GM12878 (cell line): ENCODE measurements at regions not wholly inside any gene's neighbourhood (a gene's known extent, or its start where the extent isn't known, plus 50 kb on each side); places are given as distances from the start of the nearest gene placed in this dataset.

Source experiments
- ATAC-seq: fragments of 200-7000 bp; cut with Tn5 transposase; 3 replicates; pipeline ENCODE4 v1.9.1; 2020; ENCODE audit warnings: mild to moderate bottlenecking, moderate library complexity
- BruUV-seq: library from RNA; stranded (reverse); fragments of 400-500 nt; replicated peaks from 2 replicates; lab custom pipeline; 2021; lab: Mats Ljungman, UMichigan
- CTCF ChIA-PET: fragments of 300-600 bp; sonication (Branson Sonifier 250); formaldehyde crosslinking; extraction: SDS; loops from one replicate; lab custom pipeline; 2021; ENCODE audit warnings: inconsistent platforms; lab: Yijun Ruan, JAX
- POLR2A ChIA-PET: fragments of 350-600 bp; formaldehyde crosslinking; extraction: SDS; loops from one replicate; lab custom pipeline; 2021; ENCODE audit warnings: inconsistent platforms; lab: Charles Lee
- RAD21 ChIA-PET: fragments of 300-600 bp; sonication (Branson Sonifier 250); formaldehyde crosslinking; loops from one replicate; lab custom pipeline; 2023; ENCODE audit warnings: antibody characterized with exemption; ENCODE audit not compliant: unreplicated experiment; lab: Charles Lee
- SMC1A ChIA-PET: fragments of 300-600 bp; sonication (Branson Sonifier 250); formaldehyde crosslinking; loops from one replicate; lab custom pipeline; 2023; ENCODE audit not compliant: unreplicated experiment, uncharacterized antibody; lab: Charles Lee
- DNase-seq: peaks from one replicate; pipeline ENCODE4 v3.0.0-alpha.2; 2011; ENCODE audit warnings: low read depth, low spot score
- FAIRE-seq: peaks from 3 replicates; lab custom pipeline; 2011; peaks lifted over from hg19 to GRCh38; lab: Jason Lieb, UNC
- H2AFZ ChIP-seq: 2 replicates; pipeline ENCODE4 v1.6.0; 2011; ENCODE audit warnings: low read depth, low read length, control low read depth; ENCODE audit not compliant: control insufficient read depth
- H3K27ac ChIP-seq: 2 replicates; pipeline ENCODE4 v1.5.1; 2011; ENCODE audit warnings: control low read depth; ENCODE audit not compliant: control insufficient read depth, insufficient read depth
- H3K27me3 ChIP-seq, 2 experiments: replicated peaks in 1 of 2; 2 replicates each; pipeline versions ENCODE4 v1.6.0 to v1.6.1; 2011; ENCODE audit warnings: low read length in 1 of 2; ENCODE audit not compliant: control insufficient read depth in 2 of 2, insufficient read depth in 2 of 2
- H3K36me3 ChIP-seq, 2 experiments: 2 replicates each; pipeline ENCODE4 v1.5.1; 2011; ENCODE audit warnings: low read length in 1 of 2; ENCODE audit not compliant: control insufficient read depth in 2 of 2, insufficient read depth in 2 of 2
- H3K4me1 ChIP-seq: 2 replicates; pipeline ENCODE4 v1.6.1; 2011; ENCODE audit warnings: mild to moderate bottlenecking, low read length, moderate library complexity, mixed read lengths; ENCODE audit not compliant: control insufficient read depth, insufficient read depth
- H3K4me2 ChIP-seq: 2 replicates; pipeline ENCODE4 v1.6.0; 2011; ENCODE audit warnings: control low read depth; ENCODE audit not compliant: control insufficient read depth, insufficient read depth
- H3K4me3 ChIP-seq: fragments of 200-600 bp; sonication (generic); 2 replicates; pipeline ENCODE4 v1.5.1; 2016
- H3K79me2 ChIP-seq: 2 replicates; pipeline ENCODE4 v1.6.0; 2011; ENCODE audit warnings: low read length; ENCODE audit not compliant: control insufficient read depth, insufficient read depth
- H3K9ac ChIP-seq: 2 replicates; pipeline ENCODE4 v1.8.0; 2011; ENCODE audit warnings: low read length, control low read depth, mixed read lengths; ENCODE audit not compliant: control insufficient read depth, insufficient read depth
- H3K9me3 ChIP-seq: replicated peaks from 3 replicates; pipeline ENCODE4 v1.5.1; 2011; ENCODE audit warnings: mild to moderate bottlenecking, low read length; ENCODE audit not compliant: control insufficient read depth, insufficient read depth
- H4K20me1 ChIP-seq: 2 replicates; pipeline ENCODE4 v1.6.0; 2011; ENCODE audit not compliant: control insufficient read depth, insufficient read depth
- ATF3 ChIP-seq: IDR thresholded peaks from 2 replicates; pipeline ENCODE4 v1.6.1; 2011; ENCODE audit warnings: low read depth, mild to moderate bottlenecking, low read length, moderate library complexity, borderline replicate concordance; ENCODE audit errors: extremely low read depth
- E4F1 ChIP-seq: fragments of 450-650 bp; IDR thresholded peaks from 2 replicates; pipeline ENCODE4 v1.6.1; 2018; ENCODE audit warnings: borderline replicate concordance, mild to moderate bottlenecking; ENCODE audit not compliant: partially characterized antibody
- FOXK2 ChIP-seq: fragments of 450-650 bp; IDR thresholded peaks from 2 replicates; pipeline ENCODE4 v1.6.1; 2017; ENCODE audit warnings: mild to moderate bottlenecking, moderate library complexity
- GATAD2B ChIP-seq: fragments of 450-650 bp; conservative IDR thresholded peaks from 2 replicates; pipeline ENCODE4 v1.6.1; 2017; ENCODE audit warnings: low read depth, mild to moderate bottlenecking, moderate library complexity
- KAT2A ChIP-seq: conservative IDR thresholded peaks from 2 replicates; pipeline ENCODE4 v1.6.1; 2011; ENCODE audit warnings: low read depth, low read length; ENCODE audit not compliant: control insufficient read depth
- MLLT1 ChIP-seq: fragments of 450-650 bp; IDR thresholded peaks from 2 replicates; pipeline ENCODE4 v1.6.1; 2016; ENCODE audit warnings: mild to moderate bottlenecking
- MTA2 ChIP-seq: fragments of 450-650 bp; IDR thresholded peaks from 2 replicates; pipeline ENCODE4 v1.6.1; 2016; ENCODE audit warnings: low read depth, mild to moderate bottlenecking, moderate library complexity
- PRDM15 ChIP-seq: fragments of 450-650 bp; formaldehyde crosslinking; IDR thresholded peaks from 2 replicates; pipeline ENCODE4 v1.4.0; 2020; ENCODE audit warnings: mild to moderate bottlenecking, moderate library complexity
- SP1 ChIP-seq: IDR thresholded peaks from one replicate; pipeline ENCODE4 v1.6.1; 2011; ENCODE audit warnings: low read depth, low read length
- STAT1 ChIP-seq: fragments of 450-650 bp; conservative IDR thresholded peaks from 2 replicates; pipeline ENCODE4 v1.6.1; 2014; ENCODE audit warnings: antibody characterized with exemption, mild to moderate bottlenecking
- SUPT20H ChIP-seq: IDR thresholded peaks from 2 replicates; pipeline ENCODE4 v1.6.1; 2011; ENCODE audit warnings: low read depth, mild to moderate bottlenecking, low read length, moderate library complexity, borderline replicate concordance; ENCODE audit not compliant: control insufficient read depth
- USF2 ChIP-seq: IDR thresholded peaks from 2 replicates; pipeline ENCODE4 v1.6.1; 2011; ENCODE audit warnings: low read depth, low read length, improper control_type of control experiment, borderline replicate concordance
- ZNF274 ChIP-seq: IDR thresholded peaks from one replicate; pipeline ENCODE4 v1.8.0; 2011; ENCODE audit not compliant: insufficient read length, insufficient read depth
- ZNF622 ChIP-seq: fragments of 450-650 bp; IDR thresholded peaks from 2 replicates; pipeline ENCODE4 v1.6.1; 2017; ENCODE audit warnings: mild to moderate bottlenecking, inconsistent platforms
- WGBS: methylation state at CpG from one replicate; pipeline ENCODE4 v1.1.6; 2016; ENCODE audit warnings: low lambda C conversion rate; ENCODE audit not compliant: insufficient replicate concordance, insufficient coverage; ENCODE audit errors: missing lambda C conversion rate; 5-methylcytosine and 5-hydroxymethylcytosine counted together
- in situ Hi-C: fragments of 300-500 bp; cut with MboI; formaldehyde crosslinking; loops from 9 replicates; pipeline ENCODE4 v1.14.3; 2018; ENCODE audit warnings: mixed read lengths
- intact Hi-C: fragments of 100-400 bp; cut with micrococcal nuclease; formaldehyde crosslinking; loops from one replicate; pipeline ENCODE4 v1.14.2; 2022; ENCODE audit not compliant: unreplicated experiment

- Histone ChIP-seq H3K4me2 (no peak overlapping the region), H3K9ac (no peak overlapping the region), H3K27me3 (no peaks in the 10 kb centered on the region), H3K79me2 (no peaks in the 10 kb centered on the region), H3K4me1 (no peaks in the 10 kb centered on the region), H3K4me3 (no peak overlapping the region), H3K27ac (no peak overlapping the region), H3K9me3 (no peaks in the 10 kb centered on the region; the same call in 2 of the 3 replicates), H4K20me1 (no peaks in the 10 kb centered on the region), H3K36me3 (no peaks in the 10 kb centered on the region), H2AFZ (no peak overlapping the region)
- no peak for ATAC-seq
- WGBS, result 52% methylated on average over 6 of the region's 6 CpGs
- ChIA-PET RAD21 (interaction anchor here (0.6 kb wide), 1 partner anchor 126 kb away, joined by 4 read pairs; no protein-coding TSS in a partner anchor), SMC1A (no interaction called here), CTCF (interaction anchor here (1.0 kb wide), 1 partner anchor 9 kb away, joined by 3 read pairs; no protein-coding TSS in a partner anchor), POLR2A (no interaction called here)
- no TSS peak for BruUV-seq
- intact Hi-C loops (no loop called here), in situ Hi-C loops (no loop called here)
- DNase-seq, result no peak
- FAIRE-seq, result no peak
- no peak for TF ChIP-seq MLLT1
- no peak for TF ChIP-seq ATF3
- no peak for TF ChIP-seq MTA2
- TF ChIP-seq USF2, result no peak
- no peak for TF ChIP-seq PRDM15 (CRISPR knock-in tag)
- no peak for TF ChIP-seq SUPT20H
- TF ChIP-seq GATAD2B, result no peak
- no peak for TF ChIP-seq KAT2A
- TF ChIP-seq FOXK2, result no peak
- no peak for TF ChIP-seq ZNF274
- TF ChIP-seq SP1, result no peak
- TF ChIP-seq STAT1, result no peak
- no peak for TF ChIP-seq E4F1
- TF ChIP-seq ZNF622, result no peak
These were observed 243.5 kb upstream of the ZNF32 start for GRCh38 chr10:43892062-43892770.
